ENCODE measurements at regions not wholly inside any gene's neighbourhood (a gene's known extent, or its start where the extent isn't known, plus 50 kb on each side); places are given as distances from the start of the nearest gene placed in this dataset.

GRCh38 chr13:19072543-19072942, 109.1 kb downstream of the TUBA3C start:
- H3K4me3 ChIP-seq (ENCODE audit: insufficient read length, low read depth), result no peak overlapping the region
- no peaks in the 10 kb centered on the region for H3K27me3 ChIP-seq (ENCODE audit: insufficient read depth, insufficient read length)
- no peaks in the 10 kb centered on the region for H3K9me3 ChIP-seq (ENCODE audit: insufficient read depth, low read length)
- no peaks in the 10 kb centered on the region for H3K36me3 ChIP-seq (ENCODE audit: insufficient read depth, insufficient read length, low read length)
- TF ChIP-seq ZNF274 (IDR thresholded peaks at IDR 0.05; ENCODE audit: low read depth, low read length) (no peak), YY1 (IDR thresholded peaks at IDR 0.05; ENCODE audit: insufficient read depth, insufficient read length) (no peak), SUZ12 (IDR thresholded peaks at IDR 0.05; ENCODE audit: extremely low read depth, insufficient read depth, insufficient read length) (no peak)
- no peak for DNase-seq (ENCODE audit: low read depth, low spot score)
- no peaks in the 10 kb centered on the region for H3K4me1 ChIP-seq (ENCODE audit: insufficient read depth, insufficient read length)
- H3K9ac ChIP-seq (ENCODE audit: insufficient read length, low read depth), result no peak overlapping the region

DNA sequence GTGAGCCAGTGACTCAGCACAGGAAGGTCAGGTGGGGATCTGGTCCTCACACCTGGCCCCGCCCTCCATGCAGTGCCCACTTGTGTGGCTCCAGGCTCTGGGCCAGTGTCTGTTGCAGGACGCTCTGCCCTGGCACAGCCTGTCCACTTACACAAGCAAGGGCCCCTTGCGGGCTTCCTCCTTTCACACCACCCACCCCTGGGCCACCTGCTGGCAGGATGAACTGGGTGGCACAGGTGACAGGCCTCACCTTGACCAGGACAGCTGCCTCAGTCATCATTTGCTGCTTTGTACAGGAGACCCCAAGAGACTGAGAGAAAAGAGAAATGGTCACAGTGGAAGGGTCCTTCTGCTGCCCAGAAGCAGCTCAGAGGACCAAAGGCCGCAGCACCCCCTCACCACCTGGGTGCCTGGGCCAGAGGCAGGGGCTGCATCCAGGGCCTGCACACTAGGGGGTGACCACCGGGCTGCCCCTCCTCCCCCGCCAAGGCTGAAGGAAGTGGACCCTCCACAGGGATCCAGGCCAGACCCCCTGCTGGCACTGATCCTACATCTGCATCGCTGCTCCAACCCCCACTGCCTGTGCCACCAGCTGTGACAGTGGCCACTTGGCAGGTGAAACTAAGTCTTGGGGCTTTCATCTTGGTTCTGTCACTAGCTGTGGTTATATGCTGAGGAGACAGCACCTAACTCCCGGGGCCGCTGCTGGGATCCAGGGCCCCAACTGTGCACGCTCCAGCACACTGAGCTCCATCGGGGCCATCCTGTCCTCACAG, 110.3 kb downstream of the TUBA3C start:
- H3K4me3 ChIP-seq (ENCODE audit: insufficient read length, low read depth), result no peak overlapping the region
- H3K36me3 ChIP-seq (ENCODE audit: insufficient read depth, insufficient read length, low read length), result no peaks in the 10 kb centered on the region
- no peaks in the 10 kb centered on the region for H3K27me3 ChIP-seq (ENCODE audit: insufficient read depth, insufficient read length)
- TF ChIP-seq ZNF274 (IDR thresholded peaks at IDR 0.05; ENCODE audit: low read depth, low read length), result no peak
- no peak for TF ChIP-seq YY1 (IDR thresholded peaks at IDR 0.05; ENCODE audit: insufficient read depth, insufficient read length)
- TF ChIP-seq SUZ12 (IDR thresholded peaks at IDR 0.05; ENCODE audit: extremely low read depth, insufficient read depth, insufficient read length), result no peak
- no peak overlapping the region for H3K9ac ChIP-seq (ENCODE audit: insufficient read length, low read depth)
- no peak for DNase-seq (ENCODE audit: low read depth, low spot score)
- no peaks in the 10 kb centered on the region for H3K4me1 ChIP-seq (ENCODE audit: insufficient read depth, insufficient read length)
- H3K9me3 ChIP-seq (ENCODE audit: insufficient read depth, low read length), result no peaks in the 10 kb centered on the region

- H3K4me1 ChIP-seq (ENCODE audit: insufficient read depth, insufficient read length), result no peaks in the 10 kb centered on the region
- H3K36me3 ChIP-seq (ENCODE audit: insufficient read depth, insufficient read length, low read length), result no peaks in the 10 kb centered on the region
- DNase-seq (ENCODE audit: low read depth, low spot score), result no peak
- H3K9me3 ChIP-seq (ENCODE audit: insufficient read depth, low read length), result no peaks in the 10 kb centered on the region
- H3K9ac ChIP-seq (ENCODE audit: insufficient read length, low read depth), result no peak overlapping the region
- no peak overlapping the region for H3K4me3 ChIP-seq (ENCODE audit: insufficient read length, low read depth)
- TF ChIP-seq SUZ12 (IDR thresholded peaks at IDR 0.05; ENCODE audit: extremely low read depth, insufficient read depth, insufficient read length) (no peak), YY1 (IDR thresholded peaks at IDR 0.05; ENCODE audit: insufficient read depth, insufficient read length) (no peak), ZNF274 (IDR thresholded peaks at IDR 0.05; ENCODE audit: low read depth, low read length) (no peak)
- no peaks in the 10 kb centered on the region for H3K27me3 ChIP-seq (ENCODE audit: insufficient read depth, insufficient read length)
Measured at GRCh38 chr13:19070398-19070735, 111.3 kb downstream of the TUBA3C start.

GRCh38 chr13:19069684-19070397, 111.8 kb downstream of the TUBA3C start:
- 0 out of 2 replicates have a peak, but pooled peaks cover under 1% of the 10 kb centered on the region for H3K9me3 ChIP-seq (ENCODE audit: insufficient read depth, low read length)
- no peaks in the 10 kb centered on the region for H3K36me3 ChIP-seq (ENCODE audit: insufficient read depth, insufficient read length, low read length)
- TF ChIP-seq ZNF274 (IDR thresholded peaks at IDR 0.05; ENCODE audit: low read depth, low read length) (no peak), YY1 (IDR thresholded peaks at IDR 0.05; ENCODE audit: insufficient read depth, insufficient read length) (no peak), SUZ12 (IDR thresholded peaks at IDR 0.05; ENCODE audit: extremely low read depth, insufficient read depth, insufficient read length) (no peak)
- no peak for DNase-seq (ENCODE audit: low read depth, low spot score)
- H3K4me1 ChIP-seq (ENCODE audit: insufficient read depth, insufficient read length), result no peaks in the 10 kb centered on the region
- no peaks in the 10 kb centered on the region for H3K27me3 ChIP-seq (ENCODE audit: insufficient read depth, insufficient read length)
- no peak overlapping the region for H3K9ac ChIP-seq (ENCODE audit: insufficient read length, low read depth)
- no peak overlapping the region for H3K4me3 ChIP-seq (ENCODE audit: insufficient read length, low read depth)

DNA sequence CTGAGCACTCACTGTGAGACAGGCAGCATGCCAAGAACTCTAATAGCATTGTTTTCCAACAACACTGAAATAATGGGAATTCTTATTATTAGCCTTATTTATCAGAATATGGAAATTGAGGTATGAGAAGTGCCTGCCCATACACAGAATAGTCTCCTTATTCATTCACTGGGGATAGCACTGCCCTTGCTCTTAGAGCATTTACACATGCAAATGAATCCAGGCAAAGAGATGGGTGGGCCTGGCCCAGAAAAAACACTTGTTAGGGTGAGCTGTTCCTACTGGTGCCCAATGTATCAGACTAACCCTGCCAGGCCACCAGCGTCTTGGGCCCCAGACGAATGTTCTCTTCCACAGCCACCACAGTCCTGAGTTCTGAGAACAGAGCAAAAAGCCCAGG, 112.9 kb downstream of the TUBA3C start:
- H3K27me3 ChIP-seq (ENCODE audit: insufficient read depth, insufficient read length), result no peaks in the 10 kb centered on the region
- no peak overlapping the region for H3K4me3 ChIP-seq (ENCODE audit: insufficient read length, low read depth)
- no peak for DNase-seq (ENCODE audit: low read depth, low spot score)
- H3K9ac ChIP-seq (ENCODE audit: insufficient read length, low read depth), result no peak overlapping the region
- TF ChIP-seq SUZ12 (IDR thresholded peaks at IDR 0.05; ENCODE audit: extremely low read depth, insufficient read depth, insufficient read length), result no peak
- no peak for TF ChIP-seq ZNF274 (IDR thresholded peaks at IDR 0.05; ENCODE audit: low read depth, low read length)
- no peak for TF ChIP-seq YY1 (IDR thresholded peaks at IDR 0.05; ENCODE audit: insufficient read depth, insufficient read length)
- H3K9me3 ChIP-seq (ENCODE audit: insufficient read depth, low read length), result peaks cover 11% of the 10 kb centered on the region
- H3K36me3 ChIP-seq (ENCODE audit: insufficient read depth, insufficient read length, low read length), result no peaks in the 10 kb centered on the region
- no peaks in the 10 kb centered on the region for H3K4me1 ChIP-seq (ENCODE audit: insufficient read depth, insufficient read length)

- TF ChIP-seq ZNF274 (IDR thresholded peaks at IDR 0.05; ENCODE audit: low read depth, low read length) (no peak), YY1 (IDR thresholded peaks at IDR 0.05; ENCODE audit: insufficient read depth, insufficient read length) (no peak), SUZ12 (IDR thresholded peaks at IDR 0.05; ENCODE audit: extremely low read depth, insufficient read depth, insufficient read length) (no peak)
- no peaks in the 10 kb centered on the region for H3K27me3 ChIP-seq (ENCODE audit: insufficient read depth, insufficient read length)
- H3K9me3 ChIP-seq (ENCODE audit: insufficient read depth, low read length), result peaks cover 11% of the 10 kb centered on the region
- H3K36me3 ChIP-seq (ENCODE audit: insufficient read depth, insufficient read length, low read length), result no peaks in the 10 kb centered on the region
- H3K4me1 ChIP-seq (ENCODE audit: insufficient read depth, insufficient read length), result no peaks in the 10 kb centered on the region
- H3K4me3 ChIP-seq (ENCODE audit: insufficient read length, low read depth), result no peak overlapping the region
- no peak overlapping the region for H3K9ac ChIP-seq (ENCODE audit: insufficient read length, low read depth)
- no peak for DNase-seq (ENCODE audit: low read depth, low spot score)
Measured at GRCh38 chr13:19067767-19068166, 113.9 kb downstream of the TUBA3C start.

- TF ChIP-seq ZNF274 (IDR thresholded peaks at IDR 0.05; ENCODE audit: low read depth, low read length) (no peak), SUZ12 (IDR thresholded peaks at IDR 0.05; ENCODE audit: extremely low read depth, insufficient read depth, insufficient read length) (no peak), YY1 (IDR thresholded peaks at IDR 0.05; ENCODE audit: insufficient read depth, insufficient read length) (no peak)
- no peak for DNase-seq (ENCODE audit: low read depth, low spot score)
- H3K9ac ChIP-seq (ENCODE audit: insufficient read length, low read depth), result no peak overlapping the region
- H3K36me3 ChIP-seq (ENCODE audit: insufficient read depth, insufficient read length, low read length), result no peaks in the 10 kb centered on the region
- H3K9me3 ChIP-seq (ENCODE audit: insufficient read depth, low read length), result peaks cover 11% of the 10 kb centered on the region
- H3K27me3 ChIP-seq (ENCODE audit: insufficient read depth, insufficient read length), result no peaks in the 10 kb centered on the region
- no peak overlapping the region for H3K4me3 ChIP-seq (ENCODE audit: insufficient read length, low read depth)
- peaks cover 3% of the 10 kb centered on the region for H3K4me1 ChIP-seq (ENCODE audit: insufficient read depth, insufficient read length)
Measured at GRCh38 chr13:19062801-19063200, 118.8 kb downstream of the TUBA3C start.
